ENCODE measurements at regions not wholly inside any gene's neighbourhood (a gene's known extent, or its start where the extent isn't known, plus 50 kb on each side); places are given as distances from the start of the nearest gene placed in this dataset.

GRCh38 chr21:38930066-38930465 is 124.3 kb downstream of the ETS2 start:
- TF ChIP-seq EP300 (IDR thresholded peaks at IDR 0.05): no peak
- TF ChIP-seq CTCF (IDR thresholded peaks at IDR 0.05): no peak
- no peak for TF ChIP-seq POLR2AphosphoS5 (IDR thresholded peaks at IDR 0.05)
- no peak for TF ChIP-seq POLR2A (IDR thresholded peaks at IDR 0.05)

All from upper lobe of left lung (tissue), 4 donors.